NOMO-1 (cell line): ENCODE measurements at regions not wholly inside any gene's neighbourhood (a gene's known extent, or its start where the extent isn't known, plus 50 kb on each side); places are given as distances from the start of the nearest gene placed in this dataset.
A peak's percentile ranks its signal among the peaks of the same experiment; 100 is the strongest.
"Not testable (repeated sequence)": the region's sequence is repeated elsewhere in the genome, so short reads cannot be mapped to it uniquely, and the experiment has no call there.

ENCODE experiments used
- DNase-seq, 2 experiments: peaks; one replicate each; lab custom pipeline; 2025; ENCODE audit not compliant: unreplicated experiment in 2 of 2; lab: John Stamatoyannopoulos, UW

GRCh38 chr17:69669441-69670178 is 255.1 kb downstream of the MAP2K6 start:
- no peak for DNase-seq

- no peak for DNase-seq
Measured at GRCh38 chr17:69672924-69673323, 258.4 kb downstream of the MAP2K6 start.

GRCh38 chr17:69677130-69677529 is 262.6 kb downstream of the MAP2K6 start:
- DNase-seq: no peak

GRCh38 chr17:69678206-69678605 is 263.7 kb downstream of the MAP2K6 start:
- DNase-seq: no peak

- no peak for DNase-seq
Measured at GRCh38 chr17:69679829-69680228, 265.3 kb downstream of the MAP2K6 start.

- DNase-seq: no peak
Measured at GRCh38 chr17:69684251-69684650, 269.8 kb downstream of the MAP2K6 start.

GRCh38 chr17:69685150-69685549 is 270.7 kb downstream of the MAP2K6 start:
- not testable (repeated sequence) for DNase-seq

- no peak for DNase-seq
Measured at GRCh38 chr17:69690531-69690930, 276.0 kb downstream of the MAP2K6 start.

- no peak for DNase-seq
Measured at GRCh38 chr17:69692171-69692570, 277.7 kb downstream of the MAP2K6 start.

- no peak for DNase-seq
Measured at GRCh38 chr17:69695646-69696045, 281.1 kb downstream of the MAP2K6 start.

- no peak for DNase-seq
Measured at GRCh38 chr17:69696650-69697049, 282.2 kb downstream of the MAP2K6 start.

- not testable (repeated sequence) for DNase-seq
Measured at GRCh38 chr17:69698352-69698751, 283.9 kb downstream of the MAP2K6 start.

- no peak for DNase-seq
Measured at GRCh38 chr17:69702078-69702477, 287.6 kb downstream of the MAP2K6 start.

- no peak for DNase-seq
Measured at GRCh38 chr17:69703751-69704150, 289.3 kb downstream of the MAP2K6 start.

- DNase-seq: peak in 1 of 2 experiments; percentile 33
Measured at GRCh38 chr17:69704935-69705334, 290.4 kb downstream of the MAP2K6 start.

GRCh38 chr17:69706127-69706526 is 291.6 kb downstream of the MAP2K6 start:
- no peak for DNase-seq

GRCh38 chr17:69709441-69709840 is 294.9 kb downstream of the MAP2K6 start:
- no peak for DNase-seq

- no peak for DNase-seq
Measured at GRCh38 chr17:69710926-69711325, 296.4 kb downstream of the MAP2K6 start.

- no peak for DNase-seq
Measured at GRCh38 chr17:69711541-69711940, 297.0 kb downstream of the MAP2K6 start.

- no peak for DNase-seq
Measured at GRCh38 chr17:69712801-69713311, 298.4 kb downstream of the MAP2K6 start.

GRCh38 chr17:69713815-69714214 is 299.3 kb downstream of the MAP2K6 start:
- no peak for DNase-seq

GRCh38 chr17:69714669-69715068 is 300.2 kb downstream of the MAP2K6 start:
- DNase-seq: no peak

GRCh38 chr17:69715656-69716055 is 301.2 kb downstream of the MAP2K6 start:
- no peak for DNase-seq
